ENCODE measurements at regions not wholly inside any gene's neighbourhood (a gene's known extent, or its start where the extent isn't known, plus 50 kb on each side); places are given as distances from the start of the nearest gene placed in this dataset.

DNA sequence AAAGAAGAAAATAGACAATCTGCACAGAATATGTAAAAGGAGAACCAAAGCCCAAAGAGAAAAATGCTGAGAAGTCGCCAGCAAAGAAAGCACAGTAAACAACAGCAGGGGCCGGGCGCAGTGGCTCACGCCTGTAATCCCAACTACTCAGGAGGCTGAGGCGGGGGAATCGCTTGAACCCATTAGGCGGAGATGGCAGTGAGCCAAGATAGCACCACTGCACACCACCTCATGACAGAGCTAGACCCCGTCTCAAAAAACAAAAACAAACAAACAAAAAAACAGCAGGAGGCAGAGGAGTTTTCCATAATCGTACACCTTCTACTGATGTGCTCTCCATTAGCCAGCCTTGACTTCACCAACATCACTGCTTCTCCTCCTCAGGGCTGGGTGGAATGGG lies 153.2 kb downstream of the LYPLAL1 start:
- DNase-seq (ENCODE audit: low read depth, low spot score): no peak
- dilution Hi-C loops (cut with MboI; ENCODE audit: extremely low pct_ligation_motif_present, low sequenced_read_pairs): no loop called here
- H3K27me3 ChIP-seq (ENCODE audit: control insufficient read depth, extremely low read depth, insufficient read depth, low read length): peaks cover 82% of the 10 kb centered on the region
- H3K4me2 ChIP-seq (ENCODE audit: control insufficient read depth, extremely low read depth, insufficient read depth, low read depth, low read length): no peak overlapping the region
- no peak overlapping the region for H2AFZ ChIP-seq (ENCODE audit: control insufficient read depth, low read length)
- H3K9ac ChIP-seq (ENCODE audit: control insufficient read depth, extremely low read depth, insufficient read depth, low read length): no peak overlapping the region
- H3K9me1 ChIP-seq (ENCODE audit: control insufficient read depth, extremely low read depth, insufficient read depth, low read length): no peaks in the 10 kb centered on the region
- TF ChIP-seq, protein P1, sequence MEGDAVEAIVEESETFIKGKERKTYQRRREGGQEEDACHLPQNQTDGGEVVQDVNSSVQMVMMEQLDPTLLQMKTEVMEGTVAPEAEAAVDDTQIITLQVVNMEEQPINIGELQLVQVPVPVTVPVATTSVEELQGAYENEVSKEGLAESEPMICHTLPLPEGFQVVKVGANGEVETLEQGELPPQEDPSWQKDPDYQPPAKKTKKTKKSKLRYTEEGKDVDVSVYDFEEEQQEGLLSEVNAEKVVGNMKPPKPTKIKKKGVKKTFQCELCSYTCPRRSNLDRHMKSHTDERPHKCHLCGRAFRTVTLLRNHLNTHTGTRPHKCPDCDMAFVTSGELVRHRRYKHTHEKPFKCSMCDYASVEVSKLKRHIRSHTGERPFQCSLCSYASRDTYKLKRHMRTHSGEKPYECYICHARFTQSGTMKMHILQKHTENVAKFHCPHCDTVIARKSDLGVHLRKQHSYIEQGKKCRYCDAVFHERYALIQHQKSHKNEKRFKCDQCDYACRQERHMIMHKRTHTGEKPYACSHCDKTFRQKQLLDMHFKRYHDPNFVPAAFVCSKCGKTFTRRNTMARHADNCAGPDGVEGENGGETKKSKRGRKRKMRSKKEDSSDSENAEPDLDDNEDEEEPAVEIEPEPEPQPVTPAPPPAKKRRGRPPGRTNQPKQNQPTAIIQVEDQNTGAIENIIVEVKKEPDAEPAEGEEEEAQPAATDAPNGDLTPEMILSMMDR (optimal IDR thresholded peaks at IDR 0.05 in 1 of 3, IDR thresholded peaks at IDR 0.05 in 1 of 3, conservative IDR thresholded peaks at IDR 0.05 in 1 of 3; ENCODE audit: extremely low read depth in 1 of 3, insufficient read depth in 2 of 3, low read length in 3 of 3): no peak
- no peak for TF ChIP-seq EZH2 (IDR thresholded peaks at IDR 0.05; ENCODE audit: low read length)
- no peak for FAIRE-seq
- no peak overlapping the region for H3K4me3 ChIP-seq (ENCODE audit: control insufficient read depth in 2 of 3, extremely low read depth in 1 of 3, insufficient read depth in 2 of 3, low read depth in 1 of 3, low read length in 3 of 3)
- H3K79me2 ChIP-seq (ENCODE audit: control insufficient read depth, insufficient read depth, low read length): no peaks in the 10 kb centered on the region
- no peaks in the 10 kb centered on the region for H3K36me3 ChIP-seq (ENCODE audit: control insufficient read depth in 2 of 2, extremely low read depth in 1 of 2, insufficient read depth in 2 of 2, low read length in 2 of 2)
- H3K9me3 ChIP-seq (ENCODE audit: control insufficient read depth, low read depth, low read length): peaks cover 3% of the 10 kb centered on the region
- peaks cover 16% of the 10 kb centered on the region for H3K4me1 ChIP-seq (ENCODE audit: control insufficient read depth, extremely low read depth, insufficient read depth, low read length)
- H4K20me1 ChIP-seq (ENCODE audit: control insufficient read depth, extremely low read depth, insufficient read depth, low read length): peaks cover 3% of the 10 kb centered on the region
- H3K27ac ChIP-seq (ENCODE audit: control insufficient read depth, insufficient read depth, low read length): no peak overlapping the region

DNA sequence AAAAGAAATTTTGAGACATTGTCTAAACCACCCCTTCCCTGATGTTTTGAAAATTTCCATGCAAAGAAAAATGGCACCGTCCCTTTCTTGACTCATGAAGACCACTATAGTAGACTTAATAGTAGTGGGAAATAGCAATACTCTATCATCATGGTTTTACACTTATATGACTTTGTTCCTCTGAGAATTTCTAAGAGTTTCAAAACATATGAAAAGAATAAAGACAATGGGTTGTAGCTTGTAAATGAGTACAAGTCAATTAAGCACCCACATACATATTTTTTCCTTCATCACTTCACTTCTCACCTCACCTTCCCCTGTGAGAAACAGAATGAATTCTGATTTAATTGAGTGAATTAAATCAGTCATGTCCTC lies 151.7 kb downstream of the LYPLAL1 start:
- Histone ChIP-seq H3K27me3 (ENCODE audit: control insufficient read depth, extremely low read depth, insufficient read depth, low read length) (peaks cover 72% of the 10 kb centered on the region), H4K20me1 (ENCODE audit: control insufficient read depth, extremely low read depth, insufficient read depth, low read length) (peaks cover 3% of the 10 kb centered on the region), H3K27ac (ENCODE audit: control insufficient read depth, insufficient read depth, low read length) (no peak overlapping the region)

More for the DNA sequence above, 151.7 kb downstream of the LYPLAL1 start:
- Histone ChIP-seq H3K79me2 (ENCODE audit: control insufficient read depth, insufficient read depth, low read length) (no peaks in the 10 kb centered on the region), H3K4me2 (ENCODE audit: control insufficient read depth, extremely low read depth, insufficient read depth, low read depth, low read length) (peak overlapping the region; percentile 49), H3K9me1 (ENCODE audit: control insufficient read depth, extremely low read depth, insufficient read depth, low read length) (no peaks in the 10 kb centered on the region), H3K36me3 (ENCODE audit: control insufficient read depth in 2 of 2, extremely low read depth in 1 of 2, insufficient read depth in 2 of 2, low read length in 2 of 2) (no peaks in the 10 kb centered on the region), H3K4me3 (ENCODE audit: control insufficient read depth in 2 of 3, extremely low read depth in 1 of 3, insufficient read depth in 2 of 3, low read depth in 1 of 3, low read length in 3 of 3) (no peak overlapping the region), H2AFZ (ENCODE audit: control insufficient read depth, low read length) (no peak overlapping the region), H3K9ac (ENCODE audit: control insufficient read depth, extremely low read depth, insufficient read depth, low read length) (no peak overlapping the region), H3K4me1 (ENCODE audit: control insufficient read depth, extremely low read depth, insufficient read depth, low read length) (peaks cover 16% of the 10 kb centered on the region), H3K9me3 (ENCODE audit: control insufficient read depth, low read depth, low read length) (peaks cover 3% of the 10 kb centered on the region)
- no peak for DNase-seq (ENCODE audit: low read depth, low spot score)
- FAIRE-seq: no peak
- no peak for TF ChIP-seq EZH2 (IDR thresholded peaks at IDR 0.05; ENCODE audit: low read length)
- TF ChIP-seq, protein P1 (optimal IDR thresholded peaks at IDR 0.05 in 1 of 3, IDR thresholded peaks at IDR 0.05 in 1 of 3, conservative IDR thresholded peaks at IDR 0.05 in 1 of 3; ENCODE audit: extremely low read depth in 1 of 3, insufficient read depth in 2 of 3, low read length in 3 of 3): no peak
- dilution Hi-C loops (cut with MboI; ENCODE audit: extremely low pct_ligation_motif_present, low sequenced_read_pairs): no loop called here
